ENCODE measurements at regions not wholly inside any gene's neighbourhood (a gene's known extent, or its start where the extent isn't known, plus 50 kb on each side); places are given as distances from the start of the nearest gene placed in this dataset.

GRCh38 chr12:89988188-89988915 is 279.7 kb upstream of the ATP2B1 start:
- DNase-seq = no peak
- Histone ChIP-seq H3K36me3 (no peaks in the 10 kb centered on the region), H3K4me3 (no peak overlapping the region), H3K9me3 (no peaks in the 10 kb centered on the region), H3K27ac (no peak overlapping the region), H3K4me1 (peaks cover 0 to 6% (median 0%) of the 10 kb centered on the region in 4 donors), H3K27me3 (no peaks in the 10 kb centered on the region)
- WGBS, 2 donors (ENCODE audit: low coverage in 1 of 2) = 73 to 75% methylated on average over 3 to 5 of the region's 5 CpGs
- in situ Hi-C loops (cut with MboI; ENCODE audit: low pct_ligation_motif_present in 1 of 4, low pct_unique_long_range_greater_than_20kb in 1 of 4, low sequenced_read_pairs in 3 of 4) (loop anchor here in 1 of 4 donors (25.0 kb wide), 1 partner anchor 426 kb away; no protein-coding TSS in a partner anchor), intact Hi-C loops (cut with DNase I; ENCODE audit: low total_unique reads) (no loop called here)
- TF ChIP-seq, protein P1, sequence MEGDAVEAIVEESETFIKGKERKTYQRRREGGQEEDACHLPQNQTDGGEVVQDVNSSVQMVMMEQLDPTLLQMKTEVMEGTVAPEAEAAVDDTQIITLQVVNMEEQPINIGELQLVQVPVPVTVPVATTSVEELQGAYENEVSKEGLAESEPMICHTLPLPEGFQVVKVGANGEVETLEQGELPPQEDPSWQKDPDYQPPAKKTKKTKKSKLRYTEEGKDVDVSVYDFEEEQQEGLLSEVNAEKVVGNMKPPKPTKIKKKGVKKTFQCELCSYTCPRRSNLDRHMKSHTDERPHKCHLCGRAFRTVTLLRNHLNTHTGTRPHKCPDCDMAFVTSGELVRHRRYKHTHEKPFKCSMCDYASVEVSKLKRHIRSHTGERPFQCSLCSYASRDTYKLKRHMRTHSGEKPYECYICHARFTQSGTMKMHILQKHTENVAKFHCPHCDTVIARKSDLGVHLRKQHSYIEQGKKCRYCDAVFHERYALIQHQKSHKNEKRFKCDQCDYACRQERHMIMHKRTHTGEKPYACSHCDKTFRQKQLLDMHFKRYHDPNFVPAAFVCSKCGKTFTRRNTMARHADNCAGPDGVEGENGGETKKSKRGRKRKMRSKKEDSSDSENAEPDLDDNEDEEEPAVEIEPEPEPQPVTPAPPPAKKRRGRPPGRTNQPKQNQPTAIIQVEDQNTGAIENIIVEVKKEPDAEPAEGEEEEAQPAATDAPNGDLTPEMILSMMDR (IDR thresholded peaks at IDR 0.05) = no peak
- TF ChIP-seq EP300 (IDR thresholded peaks at IDR 0.05; ENCODE audit: low read depth) (no peak), POLR2A (IDR thresholded peaks at IDR 0.05) (no peak), POLR2AphosphoS5 (IDR thresholded peaks at IDR 0.05) (no peak)

DNA sequence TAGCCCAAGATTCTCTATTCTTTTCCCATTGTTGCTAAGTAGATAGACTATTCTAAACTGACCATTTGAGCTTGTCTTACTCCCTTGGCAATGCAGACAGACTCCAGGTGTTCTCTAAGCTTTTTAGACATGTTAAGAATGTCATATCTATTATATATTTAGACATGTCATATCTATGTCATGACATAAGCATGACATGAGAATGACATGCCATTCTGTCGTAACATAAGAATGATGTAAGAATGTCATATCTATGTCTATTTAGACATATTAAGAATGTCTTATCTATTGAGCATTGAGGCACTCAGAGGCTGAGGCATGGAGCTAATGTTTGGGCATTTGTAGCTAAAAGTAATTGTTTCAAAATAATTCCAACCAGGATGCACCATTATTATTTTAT is 277.3 kb upstream of the ATP2B1 start:
- no peak for TF ChIP-seq POLR2A (IDR thresholded peaks at IDR 0.05)
- TF ChIP-seq, protein P1 (IDR thresholded peaks at IDR 0.05) = no peak
- H3K4me3 ChIP-seq = no peak overlapping the region
- in situ Hi-C loops (cut with MboI; ENCODE audit: low pct_ligation_motif_present in 1 of 4, low pct_unique_long_range_greater_than_20kb in 1 of 4, low sequenced_read_pairs in 3 of 4) (loop anchor here in 1 of 4 donors (25.0 kb wide), 1 partner anchor 424 kb away; no protein-coding TSS in a partner anchor), intact Hi-C loops (cut with DNase I; ENCODE audit: low total_unique reads) (no loop called here)
- DNase-seq = no peak
- no peaks in the 10 kb centered on the region for H3K36me3 ChIP-seq
- no peaks in the 10 kb centered on the region for H3K9me3 ChIP-seq
- H3K27ac ChIP-seq = no peak overlapping the region
- 96 to 100% methylated on average over 1 of the region's 1 CpG for WGBS, 2 donors (ENCODE audit: low coverage in 1 of 2)
- no peaks in the 10 kb centered on the region for H3K4me1 ChIP-seq
- H3K27me3 ChIP-seq = no peaks in the 10 kb centered on the region

GRCh38 chr12:89984846-89985245 is 276.2 kb upstream of the ATP2B1 start:
- TF ChIP-seq POLR2AphosphoS5 (IDR thresholded peaks at IDR 0.05) (no peak), POLR2A (IDR thresholded peaks at IDR 0.05) (no peak), EP300 (IDR thresholded peaks at IDR 0.05; ENCODE audit: low read depth) (no peak)
- TF ChIP-seq, protein P1 (IDR thresholded peaks at IDR 0.05) = no peak

GRCh38 chr12:89983622-89984021 is 275.0 kb upstream of the ATP2B1 start:
- intact Hi-C loops (cut with DNase I; ENCODE audit: low total_unique reads) (no loop called here), in situ Hi-C loops (cut with MboI; ENCODE audit: low pct_ligation_motif_present in 1 of 4, low pct_unique_long_range_greater_than_20kb in 1 of 4, low sequenced_read_pairs in 3 of 4) (loop anchor here in 1 of 4 donors (25.0 kb wide), 1 partner anchor 421 kb away; no protein-coding TSS in a partner anchor)
- Histone ChIP-seq H3K27ac (no peak overlapping the region), H3K4me1 (no peaks in the 10 kb centered on the region), H3K4me3 (no peak overlapping the region), H3K27me3 (no peaks in the 10 kb centered on the region), H3K36me3 (no peaks in the 10 kb centered on the region), H3K9me3 (no peaks in the 10 kb centered on the region)
- 97% methylated on average over 1 of the region's 1 CpG; no CpG with 5 or more reads in 1 of the 2 donors for WGBS, 2 donors (ENCODE audit: low coverage in 1 of 2)
- TF ChIP-seq, protein P1 (IDR thresholded peaks at IDR 0.05) = no peak
- TF ChIP-seq POLR2A (IDR thresholded peaks at IDR 0.05) (no peak), POLR2AphosphoS5 (IDR thresholded peaks at IDR 0.05) (no peak), EP300 (IDR thresholded peaks at IDR 0.05; ENCODE audit: low read depth) (no peak)
- no peak for DNase-seq

More at GRCh38 chr12:89984846-89985245, 276.2 kb upstream of the ATP2B1 start:
- H3K9me3 ChIP-seq = no peaks in the 10 kb centered on the region
- no peak overlapping the region for H3K27ac ChIP-seq
- intact Hi-C loops (cut with DNase I; ENCODE audit: low total_unique reads) = no loop called here
- H3K27me3 ChIP-seq = no peaks in the 10 kb centered on the region
- WGBS, 2 donors (ENCODE audit: low coverage in 1 of 2) = 90 to 96% methylated on average over 6 to 8 of the region's 8 CpGs
- no peak for DNase-seq
- no peaks in the 10 kb centered on the region for H3K36me3 ChIP-seq
- no peaks in the 10 kb centered on the region for H3K4me1 ChIP-seq
- H3K4me3 ChIP-seq = no peak overlapping the region
- in situ Hi-C loops (cut with MboI; ENCODE audit: low pct_ligation_motif_present in 1 of 4, low pct_unique_long_range_greater_than_20kb in 1 of 4, low sequenced_read_pairs in 3 of 4) = loop anchor here in 1 of 4 donors (25.0 kb wide), 1 partner anchor 423 kb away; no protein-coding TSS in a partner anchor

Data from transverse colon (tissue), 4 donors.